ENCODE measurements at regions not wholly inside any gene's neighbourhood (a gene's known extent, or its start where the extent isn't known, plus 50 kb on each side); places are given as distances from the start of the nearest gene placed in this dataset.
"Not testable (repeated sequence)": the region's sequence is repeated elsewhere in the genome, so short reads cannot be mapped to it uniquely, and the experiment has no call there.

GRCh38 chr16:82295290-82296201 is 125.5 kb upstream of the MPHOSPH6 start:
- no peak for DNase-seq

GRCh38 chr16:82293671-82294070 is 123.6 kb upstream of the MPHOSPH6 start:
- no peak for DNase-seq

GRCh38 chr16:82287937-82288336 is 117.9 kb upstream of the MPHOSPH6 start:
- no peak for DNase-seq

DNA sequence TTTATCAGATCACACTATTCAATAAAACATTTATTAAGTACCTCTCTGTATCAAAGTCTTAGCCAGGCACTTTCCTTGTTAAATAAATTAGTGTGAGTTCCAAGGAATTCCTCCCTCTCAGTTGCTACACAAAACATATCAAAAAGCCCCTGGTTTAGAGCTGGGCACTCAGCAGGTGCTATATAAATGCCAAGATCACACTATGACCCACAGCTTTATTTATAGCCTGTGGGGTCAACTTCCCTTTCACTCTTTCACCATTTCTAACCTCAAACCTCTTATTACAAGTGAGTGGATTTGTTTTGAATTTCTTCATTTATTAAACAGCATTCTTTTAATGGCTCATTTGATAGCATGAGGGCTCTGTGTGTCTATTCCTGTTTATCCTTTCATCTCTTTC is 112.6 kb upstream of the MPHOSPH6 start:
- no peak for DNase-seq

GRCh38 chr16:82281544-82281943 is 111.5 kb upstream of the MPHOSPH6 start:
- DNase-seq: no peak

DNA sequence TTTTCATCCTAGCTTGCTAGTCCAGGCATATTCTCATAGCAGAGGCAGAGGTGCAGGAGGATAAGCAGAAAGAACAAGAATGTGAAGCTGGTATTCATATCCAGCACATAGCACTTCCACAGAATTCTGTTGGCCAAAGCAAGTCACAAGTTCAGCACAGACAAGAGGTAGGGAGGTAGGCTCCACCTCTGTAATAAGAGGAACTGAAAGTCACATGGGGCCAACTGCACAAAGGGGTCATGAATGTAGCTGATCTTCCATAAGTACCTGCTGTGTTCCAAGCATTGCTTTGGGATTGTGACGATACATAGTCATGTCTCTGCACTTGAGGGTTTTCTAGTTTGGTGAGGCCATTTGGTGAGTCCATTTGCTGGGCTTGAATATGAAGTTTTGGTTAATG is 110.8 kb upstream of the MPHOSPH6 start:
- no peak for DNase-seq

GRCh38 chr16:82275349-82275748 is 105.3 kb upstream of the MPHOSPH6 start:
- not testable (repeated sequence) for DNase-seq

DNA sequence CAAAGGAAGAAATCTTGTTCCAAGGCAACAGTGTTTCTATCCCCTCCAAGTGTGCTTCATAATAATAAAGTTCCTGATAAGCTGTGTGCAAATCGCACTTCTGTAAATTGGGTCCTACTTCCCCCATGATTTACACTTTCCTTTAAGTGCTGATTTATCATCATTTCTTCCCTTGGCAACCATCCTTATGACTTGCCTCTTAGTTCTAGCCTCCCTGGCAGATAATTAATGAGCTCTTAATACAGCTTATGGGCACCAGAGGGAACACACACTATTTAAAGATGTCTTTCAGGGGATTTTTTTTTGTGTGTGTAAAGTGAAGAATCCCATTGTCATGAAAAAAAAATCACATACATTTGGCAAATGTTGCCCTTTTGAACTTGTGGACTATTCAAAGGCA is 101.6 kb upstream of the MPHOSPH6 start:
- DNase-seq: no peak

DNA sequence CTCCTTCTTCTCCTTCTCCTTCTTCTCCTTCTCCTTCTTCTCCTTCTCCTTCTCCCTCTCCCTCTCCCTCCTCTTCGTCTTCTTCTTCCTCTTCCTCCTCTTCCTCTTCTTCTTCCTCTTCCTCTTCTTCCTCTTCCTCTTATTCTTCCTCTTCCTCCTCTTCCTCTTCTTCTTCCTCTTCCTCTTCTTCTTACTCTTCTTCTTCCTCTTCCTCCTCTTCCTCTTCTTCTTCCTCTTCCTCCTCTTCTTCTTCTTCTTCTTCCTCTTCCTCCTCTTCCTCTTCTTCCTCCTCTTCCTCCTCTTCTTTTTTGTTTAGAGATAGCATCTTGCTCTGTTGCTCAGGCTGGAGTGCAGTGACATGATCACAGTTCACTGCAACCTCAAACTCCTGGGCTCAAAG is 97.7 kb upstream of the MPHOSPH6 start:
- DNase-seq: not testable (repeated sequence)

- DNase-seq: no peak
Measured at GRCh38 chr16:82265809-82266208, 95.8 kb upstream of the MPHOSPH6 start.

GRCh38 chr16:82264756-82265155 is 94.7 kb upstream of the MPHOSPH6 start:
- DNase-seq: no peak

DNA sequence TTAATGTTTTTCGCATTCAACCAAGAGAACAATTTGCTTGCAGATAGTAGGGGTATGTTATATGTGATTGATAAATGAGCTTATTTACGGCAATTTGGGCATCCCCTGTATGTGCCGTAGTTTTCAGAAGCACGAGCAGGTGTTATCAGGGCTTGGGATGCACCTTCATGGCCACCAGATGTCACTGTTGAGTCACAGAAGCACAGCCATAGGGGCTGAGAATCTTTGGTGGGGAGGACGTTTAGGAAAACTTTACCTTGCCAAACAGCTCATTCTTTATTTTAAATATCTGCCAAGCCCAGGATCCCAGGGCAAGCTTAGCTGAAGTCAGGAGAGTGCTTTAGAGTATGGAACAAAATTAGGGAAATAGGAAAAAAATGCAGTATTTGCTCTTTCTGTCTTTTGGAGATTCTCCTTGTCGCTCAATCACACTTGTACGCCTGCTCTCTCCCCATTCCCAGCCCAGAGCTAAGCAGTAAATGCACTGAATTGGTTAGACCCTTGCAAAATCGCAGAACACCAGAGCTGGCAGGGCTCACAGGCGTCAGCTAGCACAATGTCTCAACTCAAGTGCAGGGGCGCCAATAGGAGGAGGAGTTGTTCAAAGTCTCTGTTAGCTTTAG is 93.6 kb upstream of the MPHOSPH6 start:
- DNase-seq: peak; percentile 18 to 26

GRCh38 chr16:82262244-82262643 is 92.2 kb upstream of the MPHOSPH6 start:
- no peak for DNase-seq

DNA sequence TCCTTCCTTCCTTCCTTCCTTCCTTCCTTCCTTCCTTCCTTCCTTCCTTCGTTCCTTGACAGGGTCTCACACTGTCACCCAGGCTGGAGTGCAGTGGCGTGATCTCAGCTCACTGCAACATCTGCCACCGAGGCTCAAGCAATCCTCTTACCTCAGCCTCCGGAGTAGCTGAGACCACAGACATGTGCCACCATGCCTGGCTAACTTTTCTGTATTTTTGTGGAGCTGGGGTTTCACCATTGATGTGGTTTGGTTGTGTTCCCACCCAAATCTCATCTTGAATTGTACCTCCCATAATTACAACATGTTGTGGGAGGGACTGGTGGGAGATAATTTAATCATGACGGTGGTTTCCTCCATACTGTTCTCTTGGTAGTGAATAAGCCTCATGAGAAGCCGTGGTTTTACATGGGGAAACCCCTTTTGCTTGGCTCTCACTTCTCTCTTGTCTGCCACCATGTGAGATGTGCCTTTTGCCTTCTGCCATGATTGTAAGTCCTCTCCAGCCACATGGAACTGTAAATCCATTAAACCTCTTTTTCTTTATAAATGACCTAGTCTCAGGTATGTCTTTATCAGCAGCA is 90.3 kb upstream of the MPHOSPH6 start:
- DNase-seq: no peak

DNA sequence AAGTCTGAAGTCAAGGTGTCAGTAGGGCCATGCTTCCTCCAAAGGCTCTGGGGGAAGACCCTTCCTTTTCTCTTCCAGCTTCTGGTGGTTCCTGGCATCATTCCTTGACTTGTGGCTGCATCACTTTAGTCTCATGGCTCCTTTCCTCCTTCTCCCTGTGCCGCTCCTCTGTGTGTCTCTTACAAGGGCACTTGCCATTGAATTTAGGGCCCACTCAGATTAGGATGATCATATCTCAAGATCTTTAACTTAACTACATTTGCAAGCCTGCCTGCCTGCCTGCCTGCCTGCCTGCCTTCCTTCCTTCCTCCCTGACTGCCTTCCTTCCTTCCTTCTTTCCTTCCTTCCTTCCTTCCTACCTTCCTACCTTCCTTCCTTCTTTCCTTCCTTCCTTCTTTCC is 89.7 kb upstream of the MPHOSPH6 start:
- DNase-seq: no peak

DNA sequence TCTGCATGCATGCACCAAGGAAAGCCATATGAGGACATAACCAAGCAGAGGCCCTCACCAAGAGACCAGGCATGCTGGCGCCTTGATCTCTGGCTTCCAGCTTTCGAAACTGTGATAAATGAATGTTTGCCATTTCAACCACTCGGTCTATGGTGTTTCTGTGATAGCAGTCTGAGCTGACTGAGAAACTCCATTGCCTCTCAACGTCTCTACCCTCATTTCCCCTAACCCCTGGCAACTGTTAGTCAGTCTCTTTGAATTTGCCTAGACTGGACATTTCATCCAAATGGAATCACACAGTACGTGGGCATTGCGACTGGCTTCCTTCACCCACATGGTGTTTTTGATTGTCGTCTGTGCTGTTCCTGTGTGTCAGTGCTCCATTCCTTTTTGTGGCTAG is 88.0 kb upstream of the MPHOSPH6 start:
- no peak for DNase-seq

DNA sequence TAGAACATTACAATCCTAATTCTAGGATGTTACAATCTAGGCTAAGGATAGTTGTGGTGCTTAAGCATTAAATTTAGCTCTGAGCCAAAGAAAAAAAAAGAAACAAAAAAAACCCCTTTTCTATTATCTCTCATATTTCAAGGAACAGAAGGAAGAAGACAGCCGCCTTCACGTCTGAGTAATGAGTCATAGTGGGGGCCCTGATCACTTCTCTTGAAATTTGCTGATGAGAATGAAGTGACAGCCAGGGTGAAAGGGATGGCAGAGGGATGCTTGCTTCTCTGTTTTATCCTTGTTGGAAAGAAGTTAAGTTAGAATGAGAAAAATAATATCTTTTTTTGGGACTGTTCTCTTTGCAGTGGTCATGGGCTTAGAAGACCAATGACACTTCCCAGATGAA is 82.6 kb upstream of the MPHOSPH6 start:
- DNase-seq: no peak

- no peak for DNase-seq
Measured at GRCh38 chr16:82248677-82249076, 78.7 kb upstream of the MPHOSPH6 start.

- DNase-seq: no peak
Measured at GRCh38 chr16:82248012-82248656, 78.1 kb upstream of the MPHOSPH6 start.

- DNase-seq: no peak
Measured at GRCh38 chr16:82242201-82242600, 72.2 kb upstream of the MPHOSPH6 start.

DNA sequence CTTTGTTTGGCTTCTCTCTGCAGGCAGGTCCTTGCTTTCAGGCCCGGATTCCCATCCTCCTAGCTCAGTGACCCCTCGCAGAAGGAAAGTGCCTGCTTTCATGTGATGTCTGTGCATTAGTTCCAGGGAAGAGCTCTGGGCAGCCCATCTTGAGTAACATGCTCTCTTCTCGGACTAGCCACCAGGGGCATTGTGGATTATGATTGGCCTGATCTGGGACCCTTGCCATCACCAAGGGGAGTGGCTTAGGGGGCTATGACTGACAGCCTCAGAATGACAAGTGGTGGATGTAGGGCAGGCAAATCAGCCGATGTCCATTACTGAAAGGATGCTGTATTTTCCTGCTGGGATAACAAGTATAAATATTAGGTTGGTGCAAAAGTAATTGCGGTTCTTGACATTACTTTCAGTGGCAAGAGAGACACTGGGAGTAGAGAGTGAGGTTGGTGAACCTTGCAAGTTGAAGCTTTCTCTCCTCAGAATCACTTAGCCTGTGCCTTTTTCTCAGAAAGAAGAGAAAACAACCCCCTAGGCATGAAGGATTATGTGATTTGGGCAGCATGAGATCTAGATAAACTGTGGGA is 71.5 kb upstream of the MPHOSPH6 start:
- DNase-seq: no peak

GRCh38 chr16:82240111-82240510 is 70.1 kb upstream of the MPHOSPH6 start:
- DNase-seq: no peak

DNA sequence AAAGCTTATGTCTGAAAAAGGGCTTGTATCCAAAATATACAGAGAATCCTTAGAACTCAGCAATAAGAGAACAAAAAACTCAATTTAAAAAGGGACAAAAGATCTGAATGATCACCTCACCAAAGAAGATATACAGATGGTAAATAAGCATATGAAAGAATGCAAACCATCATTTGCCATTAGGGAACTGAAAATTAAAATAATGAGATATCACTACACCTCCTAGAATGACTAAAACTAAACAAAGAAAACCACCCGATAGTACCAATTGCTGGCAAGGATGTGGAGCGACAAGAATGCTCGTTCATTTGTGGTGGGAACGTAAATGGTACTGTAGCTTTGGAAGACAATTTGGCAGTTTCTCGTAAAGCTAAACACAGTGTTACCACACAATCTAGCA is 66.9 kb upstream of the MPHOSPH6 start:
- no peak for DNase-seq

All from stimulated activated CD4-positive, alpha-beta T cell treated with anti-CD3 and anti-CD28 coated beads, Interleukin-4, amount 100 ng/mL, for 4 hours (primary cell).